Trophoblast cell (in vitro differentiated cells and primary cell): ENCODE measurements at regions not wholly inside any gene's neighbourhood (a gene's known extent, or its start where the extent isn't known, plus 50 kb on each side); places are given as distances from the start of the nearest gene placed in this dataset.

Experiments used
- DNase-seq, 2 donors: peaks; one replicate each; pipeline ENCODE4 v3.0.0-alpha.2; 2016
- H2AFZ ChIP-seq: 2 replicates; pipeline ENCODE4 v1.6.1; 2013; ENCODE audit warnings: low read length, moderate library complexity, mild to moderate bottlenecking; ENCODE audit not compliant: insufficient read depth, poor library complexity
- H2AK5ac ChIP-seq: 2 replicates; pipeline ENCODE4 v1.6.1; 2013; ENCODE audit warnings: mild to moderate bottlenecking, low read length
- H2BK120ac ChIP-seq: 2 replicates; pipeline ENCODE4 v1.6.1; 2013; ENCODE audit warnings: low read length, mild to moderate bottlenecking, moderate library complexity; ENCODE audit not compliant: insufficient read depth, poor library complexity
- H2BK12ac ChIP-seq: 2 replicates; pipeline ENCODE4 v1.6.1; 2013; ENCODE audit warnings: mild to moderate bottlenecking, low read length, moderate library complexity
- H2BK5ac ChIP-seq: 2 replicates; pipeline ENCODE4 v1.6.1; 2013; ENCODE audit warnings: low read length, low read depth, moderate library complexity, mild to moderate bottlenecking; ENCODE audit not compliant: poor library complexity
- H3K14ac ChIP-seq: 2 replicates; pipeline ENCODE4 v1.6.1; 2013; ENCODE audit warnings: mild to moderate bottlenecking, low read length
- H3K18ac ChIP-seq: 2 replicates; pipeline ENCODE4 v1.6.1; 2013; ENCODE audit warnings: mild to moderate bottlenecking, low read length
- H3K23ac ChIP-seq: 2 replicates; pipeline ENCODE4 v1.6.1; 2013; ENCODE audit warnings: low read length
- H3K27ac ChIP-seq: 2 replicates; pipeline ENCODE4 v1.5.1; 2013; ENCODE audit warnings: low read depth, mild to moderate bottlenecking, inconsistent platforms, low read length, moderate library complexity
- H3K27me3 ChIP-seq: 2 replicates; pipeline ENCODE4 v1.6.1; 2013; ENCODE audit warnings: inconsistent platforms, mild to moderate bottlenecking, low read length, moderate library complexity; ENCODE audit not compliant: insufficient read depth
- H3K36me3 ChIP-seq, 2 experiments: 1 replicate in 1 of 2; 2 replicates in 1 of 2; pipeline ENCODE4 v1.6.1; 2013; ENCODE audit warnings: low read length in 2 of 2, mild to moderate bottlenecking in 2 of 2, moderate library complexity in 1 of 2; ENCODE audit not compliant: insufficient read depth in 2 of 2, control insufficient read depth in 1 of 2
- H3K4ac ChIP-seq: 2 replicates; pipeline ENCODE4 v1.6.1; 2013; ENCODE audit warnings: low read depth, mild to moderate bottlenecking, low read length, moderate library complexity
- H3K4me1 ChIP-seq, 2 experiments: 1 replicate in 1 of 2; 2 replicates in 1 of 2; pipeline ENCODE4 v1.6.1; 2013; ENCODE audit warnings: low read length in 2 of 2, mild to moderate bottlenecking in 2 of 2, moderate library complexity in 1 of 2; ENCODE audit not compliant: insufficient read depth in 2 of 2, control insufficient read depth in 1 of 2
- H3K4me2 ChIP-seq: 2 replicates; pipeline ENCODE4 v1.6.1; 2013; ENCODE audit warnings: inconsistent platforms, mild to moderate bottlenecking, low read length, moderate library complexity
- H3K4me3 ChIP-seq: 2 replicates; pipeline ENCODE4 v1.5.1; 2013; ENCODE audit warnings: mild to moderate bottlenecking, low read depth, low read length, inconsistent platforms
- H3K79me1 ChIP-seq: one replicate; pipeline ENCODE4 v1.6.1; 2013; ENCODE audit warnings: low read length
- H3K79me2 ChIP-seq: 2 replicates; pipeline ENCODE4 v1.6.1; 2013; ENCODE audit warnings: low read length, mild to moderate bottlenecking; ENCODE audit not compliant: control insufficient read depth, insufficient read depth, poor library complexity
- H3K9ac ChIP-seq: 2 replicates; pipeline ENCODE4 v1.6.1; 2013; ENCODE audit warnings: mild to moderate bottlenecking, low read length
- H3K9me3 ChIP-seq: 2 replicates; pipeline ENCODE4 v1.6.1; 2013; ENCODE audit warnings: low read depth, mild to moderate bottlenecking, control low read depth, inconsistent platforms, low read length; ENCODE audit not compliant: insufficient read depth
- H4K12ac ChIP-seq: 2 replicates; pipeline ENCODE4 v1.6.1; 2013; ENCODE audit warnings: low read depth, mild to moderate bottlenecking, low read length, moderate library complexity
- H4K8ac ChIP-seq: 2 replicates; pipeline ENCODE4 v1.6.1; 2013; ENCODE audit warnings: low read depth, mild to moderate bottlenecking, low read length, moderate library complexity
- H4K91ac ChIP-seq: one replicate; pipeline ENCODE4 v1.6.1; 2013; ENCODE audit warnings: low read depth, mild to moderate bottlenecking, low read length, moderate library complexity
- WGBS: extraction: QIAGEN DNeasy Blood & Tissue Kit; methylation state at CpG from one replicate; pipeline ENCODE4 v1.1.7; 2013; ENCODE audit warnings: missing lambda C conversion rate; ENCODE audit not compliant: insufficient read length, insufficient coverage; ENCODE audit errors: extremely low coverage; 5-methylcytosine and 5-hydroxymethylcytosine counted together

DNA sequence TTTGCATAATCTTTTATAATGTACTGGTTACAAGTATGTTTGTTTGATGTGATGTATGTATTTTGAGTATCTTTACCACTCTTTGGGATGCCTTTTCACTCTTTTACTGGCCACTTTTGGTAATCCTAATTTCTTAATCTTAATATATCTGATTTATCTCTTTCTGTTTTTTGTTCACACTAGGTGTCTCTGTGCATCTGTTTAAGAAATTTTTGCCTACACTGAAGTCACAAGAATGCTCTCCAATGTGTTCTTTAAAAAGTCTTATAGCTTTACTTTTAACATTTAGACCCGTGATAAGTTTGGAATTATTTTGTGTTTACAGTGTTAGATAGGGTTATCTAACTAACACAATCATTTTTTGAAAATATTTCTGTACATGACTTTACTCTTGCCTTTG lies 659.1 kb downstream of the SI start:
- H2AK5ac ChIP-seq, result no peak overlapping the region
- no peaks in the 10 kb centered on the region for H3K27me3 ChIP-seq
- H3K4me2 ChIP-seq, result no peak overlapping the region
- H3K4ac ChIP-seq, result no peak overlapping the region
- H3K9me3 ChIP-seq, result no peaks in the 10 kb centered on the region
- no CpG with 5 or more reads among the region's 1 CpG for WGBS
- H3K23ac ChIP-seq, result no peak overlapping the region
- no peak overlapping the region for H3K14ac ChIP-seq
- no peak overlapping the region for H2AFZ ChIP-seq
- no peak overlapping the region for H2BK120ac ChIP-seq
- H3K79me2 ChIP-seq, result no peaks in the 10 kb centered on the region
- no peak overlapping the region for H3K27ac ChIP-seq
- H3K4me1 ChIP-seq, result no peaks in the 10 kb centered on the region
- no peak overlapping the region for H3K18ac ChIP-seq
- no peak overlapping the region for H3K9ac ChIP-seq
- no peaks in the 10 kb centered on the region for H3K79me1 ChIP-seq
- no peak for DNase-seq
- H4K12ac ChIP-seq, result no peak overlapping the region
- H3K4me3 ChIP-seq, result no peak overlapping the region
- H4K91ac ChIP-seq, result no peak overlapping the region
- no peak overlapping the region for H2BK5ac ChIP-seq
- no peaks in the 10 kb centered on the region for H3K36me3 ChIP-seq
- no peak overlapping the region for H4K8ac ChIP-seq
- H2BK12ac ChIP-seq, result no peak overlapping the region

DNA sequence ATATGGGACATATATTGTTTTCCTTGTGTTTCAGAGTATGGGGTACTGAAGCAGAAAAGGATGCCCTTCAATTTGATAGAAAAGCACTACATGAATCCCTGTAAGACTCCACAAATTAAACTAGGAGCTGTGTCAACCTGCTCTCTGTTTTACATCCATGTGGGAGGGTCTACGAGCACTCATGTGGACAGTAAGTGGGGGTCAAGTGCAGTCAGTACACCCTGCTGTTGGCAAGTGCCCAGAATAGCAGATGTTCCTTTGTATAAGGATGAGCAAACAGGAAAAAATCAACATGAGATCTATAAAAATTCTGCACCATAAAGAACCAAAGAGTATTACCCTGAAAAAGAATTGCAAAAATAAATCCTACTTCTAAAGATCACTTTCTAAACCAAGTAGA lies 659.9 kb downstream of the SI start:
- no peaks in the 10 kb centered on the region for H3K4me1 ChIP-seq
- no peak overlapping the region for H2BK5ac ChIP-seq
- H3K9ac ChIP-seq, result no peak overlapping the region
- H3K23ac ChIP-seq, result no peak overlapping the region
- H2AFZ ChIP-seq, result no peak overlapping the region
- H2AK5ac ChIP-seq, result no peak overlapping the region
- H3K18ac ChIP-seq, result no peak overlapping the region
- no peak overlapping the region for H3K27ac ChIP-seq
- no peaks in the 10 kb centered on the region for H3K9me3 ChIP-seq
- DNase-seq, result no peak
- H3K27me3 ChIP-seq, result no peaks in the 10 kb centered on the region
- whole genome bisulfite sequencing, result no CpG with 5 or more reads among the region's 1 CpG
- H3K14ac ChIP-seq, result no peak overlapping the region
- H3K79me2 ChIP-seq, result no peaks in the 10 kb centered on the region
- H3K4ac ChIP-seq, result no peak overlapping the region
- H4K8ac ChIP-seq, result no peak overlapping the region
- H4K12ac ChIP-seq, result no peak overlapping the region
- H3K36me3 ChIP-seq, result no peaks in the 10 kb centered on the region
- no peaks in the 10 kb centered on the region for H3K79me1 ChIP-seq
- no peak overlapping the region for H3K4me2 ChIP-seq
- H4K91ac ChIP-seq, result no peak overlapping the region
- no peak overlapping the region for H2BK120ac ChIP-seq
- no peak overlapping the region for H3K4me3 ChIP-seq
- H2BK12ac ChIP-seq, result no peak overlapping the region

DNA sequence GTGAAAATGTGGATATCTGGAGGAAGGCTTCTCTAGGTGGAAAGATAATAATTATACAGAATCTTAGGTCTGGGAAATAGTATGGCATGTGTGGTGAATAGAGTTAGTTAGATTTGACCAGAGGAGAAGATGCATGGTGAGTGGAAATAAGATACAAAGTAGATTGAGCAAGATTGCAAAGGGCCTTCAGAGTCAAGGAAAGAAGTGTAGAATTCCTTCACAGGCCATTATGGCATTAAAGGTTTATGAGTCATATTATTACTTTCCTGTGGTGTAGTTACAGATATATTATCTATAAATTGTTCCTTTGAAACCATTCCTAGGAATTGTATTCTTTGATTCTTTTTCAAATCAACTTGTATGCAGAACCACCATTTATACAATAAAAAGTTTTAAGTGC lies 660.3 kb downstream of the SI start:
- Histone ChIP-seq H3K27me3 (no peaks in the 10 kb centered on the region), H3K4me3 (no peak overlapping the region), H3K14ac (no peak overlapping the region), H3K4ac (no peak overlapping the region), H4K8ac (no peak overlapping the region), H2BK12ac (no peak overlapping the region), H3K79me1 (no peaks in the 10 kb centered on the region), H4K12ac (no peak overlapping the region), H2BK5ac (no peak overlapping the region), H2AK5ac (no peak overlapping the region), H3K4me2 (no peak overlapping the region), H2AFZ (no peak overlapping the region), H2BK120ac (no peak overlapping the region), H3K9me3 (no peaks in the 10 kb centered on the region), H3K23ac (no peak overlapping the region), H3K9ac (no peak overlapping the region), H3K79me2 (no peaks in the 10 kb centered on the region), H4K91ac (no peak overlapping the region), H3K27ac (no peak overlapping the region), H3K18ac (no peak overlapping the region), H3K4me1 (no peaks in the 10 kb centered on the region), H3K36me3 (no peaks in the 10 kb centered on the region)
- no peak for DNase-seq

DNA sequence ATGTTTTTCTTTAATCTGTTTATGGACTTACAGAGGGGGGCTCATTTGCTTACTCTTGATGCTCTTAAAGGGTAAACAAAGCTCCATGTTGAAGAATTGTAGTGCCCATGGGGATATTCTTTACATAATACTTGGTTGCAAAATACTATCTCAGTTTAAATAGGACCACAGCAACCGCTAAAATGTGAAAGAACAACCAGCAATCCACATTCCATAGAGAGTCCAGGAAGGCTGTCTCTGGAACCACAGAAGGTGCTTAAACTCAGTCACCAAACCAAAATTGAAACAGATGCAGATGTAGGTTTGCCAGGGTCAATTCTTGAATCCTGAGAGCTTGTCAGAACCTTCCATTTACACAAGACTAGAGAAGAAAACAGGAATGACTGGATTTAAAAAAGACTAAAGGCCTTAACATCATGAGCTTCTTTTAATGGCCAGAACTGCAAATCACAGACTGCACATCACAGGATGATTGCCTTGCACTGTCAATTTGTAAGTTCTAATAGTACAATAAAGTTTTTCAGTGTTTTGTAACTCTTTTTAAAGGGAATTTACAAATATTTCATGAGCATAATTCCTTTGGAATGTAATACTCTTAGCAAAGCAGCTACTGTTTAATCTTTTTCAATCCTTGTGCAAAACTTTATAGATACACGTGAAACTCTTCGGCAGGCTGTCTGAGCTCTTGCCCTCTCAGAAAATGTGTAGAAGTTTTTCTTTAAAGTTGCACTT lies 661.6 kb downstream of the SI start:
- WGBS, result no CpG with 5 or more reads among the region's 3 CpGs
- no peak overlapping the region for H2BK12ac ChIP-seq

More for the DNA sequence above, 661.6 kb downstream of the SI start:
- Histone ChIP-seq H2BK5ac (no peak overlapping the region), H3K27ac (no peak overlapping the region), H3K18ac (no peak overlapping the region), H3K4me3 (no peak overlapping the region), H3K4me1 (no peaks in the 10 kb centered on the region), H3K9ac (no peak overlapping the region), H3K9me3 (no peaks in the 10 kb centered on the region), H3K14ac (no peak overlapping the region), H2BK120ac (no peak overlapping the region), H4K8ac (no peak overlapping the region), H2AK5ac (no peak overlapping the region), H3K36me3 (no peaks in the 10 kb centered on the region), H3K79me2 (no peaks in the 10 kb centered on the region), H2AFZ (no peak overlapping the region), H3K27me3 (no peaks in the 10 kb centered on the region), H4K91ac (no peak overlapping the region), H3K4me2 (no peak overlapping the region), H4K12ac (no peak overlapping the region), H3K23ac (no peak overlapping the region), H3K4ac (no peak overlapping the region), H3K79me1 (no peaks in the 10 kb centered on the region)
- no peak for DNase-seq
